ENCODE measurements at regions not wholly inside any gene's neighbourhood (a gene's known extent, or its start where the extent isn't known, plus 50 kb on each side); places are given as distances from the start of the nearest gene placed in this dataset.
"Not testable (repeated sequence)": the region's sequence is repeated elsewhere in the genome, so short reads cannot be mapped to it uniquely, and the experiment has no call there.

- DNase-seq = no peak
- intact Hi-C loops (cut with DNase I) = no loop called here
Observed at GRCh38 chr6:21739838-21740237, 146.3 kb downstream of the SOX4 start.

DNA sequence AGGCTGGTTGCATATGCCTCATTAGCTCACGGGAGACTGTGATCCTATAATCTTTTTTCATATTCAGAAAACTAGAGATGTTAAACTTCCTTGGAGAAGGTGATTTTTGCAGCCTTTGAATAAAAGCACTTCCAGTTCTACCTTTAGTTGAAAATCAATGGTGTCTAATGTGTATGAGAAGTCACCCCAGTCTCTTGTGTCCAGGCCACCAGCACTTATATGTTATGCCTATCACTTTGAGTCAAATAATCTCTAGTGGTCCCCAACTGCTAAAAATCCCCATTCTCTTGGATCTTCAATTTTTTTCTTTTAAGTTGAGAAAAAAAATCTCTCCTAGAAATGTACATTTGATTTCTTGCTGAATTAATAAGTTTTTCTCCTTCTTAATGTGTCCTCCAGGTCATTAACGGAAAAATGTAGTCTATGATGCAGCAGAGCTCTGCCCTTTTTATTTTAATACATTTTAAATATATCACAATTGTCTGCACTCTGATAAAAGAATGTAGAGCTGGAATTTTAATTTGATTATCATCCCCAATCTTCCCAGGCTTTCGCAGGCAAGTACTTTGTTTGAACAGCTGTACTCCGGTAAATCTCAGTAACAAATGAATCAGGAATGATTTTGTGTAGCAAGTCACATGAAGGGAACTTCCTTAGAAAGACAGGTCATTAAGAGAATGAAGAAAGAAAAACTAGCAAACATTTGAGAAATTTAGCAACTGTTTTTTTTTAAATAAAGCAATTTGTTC lies 147.0 kb downstream of the SOX4 start:
- no peak for DNase-seq
- intact Hi-C loops (cut with DNase I) = no loop called here

- peak in 1 of 42 donors; percentile 4 for DNase-seq
- intact Hi-C loops (cut with DNase I) = no loop called here
Observed at GRCh38 chr6:21741221-21742109, 147.9 kb downstream of the SOX4 start.

DNA sequence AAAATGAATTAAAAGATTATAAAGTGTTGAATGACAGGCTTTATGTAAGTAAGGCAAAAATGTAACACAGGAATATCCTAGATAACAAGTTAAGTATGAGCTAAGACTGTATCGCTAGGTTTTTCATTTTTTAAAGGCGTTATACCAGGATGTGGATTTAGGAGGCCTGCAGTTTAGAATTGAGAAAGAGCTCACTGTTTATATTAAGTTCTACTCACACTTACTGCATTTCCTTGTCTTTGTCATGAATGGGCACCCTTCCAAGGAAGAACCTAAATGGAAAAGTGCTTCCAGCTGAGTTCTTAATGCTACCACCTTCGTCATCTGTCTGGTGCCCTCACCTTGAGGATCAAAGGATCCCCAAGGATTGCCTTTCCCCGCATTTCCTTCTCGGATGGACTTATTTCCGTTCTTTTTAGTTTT lies 148.7 kb downstream of the SOX4 start:
- intact Hi-C loops (cut with DNase I) = no loop called here
- no peak for DNase-seq

DNA sequence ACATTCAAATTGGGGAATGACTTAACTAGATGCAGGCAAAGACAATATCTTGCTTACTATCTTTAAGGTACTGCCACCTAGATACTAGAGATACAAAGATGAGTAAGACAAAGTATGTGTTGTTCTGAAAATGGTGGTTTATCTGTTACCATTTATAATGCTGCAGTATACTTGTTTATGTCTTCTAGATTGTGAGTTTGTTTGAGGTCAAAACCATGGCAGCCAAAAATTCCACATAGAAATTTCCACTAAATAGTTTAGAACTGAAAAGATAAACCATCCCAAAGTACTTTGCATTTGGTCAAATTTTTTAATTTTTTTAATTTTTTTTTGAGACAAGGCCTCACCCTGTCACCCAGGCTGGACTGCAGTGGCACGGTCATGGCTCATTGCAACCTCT lies 150.8 kb downstream of the SOX4 start:
- intact Hi-C loops (cut with DNase I) = no loop called here

DNA sequence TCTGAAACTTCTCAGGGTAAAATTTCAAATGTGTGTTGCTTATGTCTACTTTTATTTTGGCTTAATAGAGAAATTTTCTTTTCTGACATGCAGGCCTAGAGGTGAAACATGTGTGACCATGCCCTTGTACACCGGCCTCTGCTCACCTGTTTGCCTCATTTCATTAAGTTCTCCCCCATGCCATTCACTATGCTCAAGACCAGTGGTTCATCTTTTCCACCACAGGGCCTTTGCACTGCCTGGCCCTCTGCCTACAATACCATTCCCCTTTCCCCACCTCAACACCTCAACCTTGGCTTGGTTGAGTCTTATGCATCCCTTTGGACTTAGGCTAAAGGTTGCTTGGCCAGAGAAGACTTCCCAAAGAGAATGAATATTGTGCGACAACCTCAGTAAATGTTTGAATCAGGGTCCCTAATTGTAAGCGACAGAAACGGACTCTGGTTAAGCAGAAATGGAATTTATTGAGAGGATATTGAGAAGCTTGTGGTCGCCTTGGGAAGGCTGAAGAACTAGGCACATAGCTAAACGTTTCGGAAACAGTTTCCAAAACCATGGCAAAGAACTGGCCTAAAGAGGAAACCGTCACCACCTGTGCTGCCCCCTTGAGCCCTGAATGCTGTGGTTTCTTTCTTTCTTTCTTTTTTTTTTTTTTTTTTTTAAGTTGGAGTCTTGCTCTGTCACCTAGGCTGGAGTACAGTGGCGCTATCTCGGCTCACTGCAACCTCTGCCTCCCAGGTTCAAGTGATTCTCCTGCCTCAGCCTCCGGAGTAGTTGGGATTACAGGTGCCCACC lies 152.2 kb downstream of the SOX4 start:
- intact Hi-C loops (cut with DNase I) = no loop called here
- DNase-seq = no peak

More for the DNA sequence above, 150.8 kb downstream of the SOX4 start:
- no peak for DNase-seq

DNA sequence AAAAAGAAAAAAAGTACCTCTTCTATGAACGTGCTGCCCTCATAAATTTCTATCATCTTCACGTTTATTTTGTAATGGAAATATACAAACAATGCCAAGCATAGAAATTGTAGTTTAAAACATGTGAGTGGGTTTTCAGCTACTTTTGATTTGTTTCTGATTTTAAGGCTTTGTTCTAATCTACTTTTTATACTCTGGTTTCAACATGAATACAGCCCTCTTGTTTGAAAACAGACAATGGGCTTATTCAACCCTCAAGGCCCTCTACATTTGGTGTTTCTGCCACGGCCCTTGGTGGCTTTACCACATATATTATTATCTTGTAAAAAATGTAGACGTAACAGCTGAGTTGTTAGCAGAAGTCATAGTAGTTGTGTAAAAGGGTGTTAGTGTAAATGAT lies 153.9 kb downstream of the SOX4 start:
- intact Hi-C loops (cut with DNase I) = no loop called here
- DNase-seq = peak in 6 of 42 donors; percentile 8 to 42 (median 24)

DNA sequence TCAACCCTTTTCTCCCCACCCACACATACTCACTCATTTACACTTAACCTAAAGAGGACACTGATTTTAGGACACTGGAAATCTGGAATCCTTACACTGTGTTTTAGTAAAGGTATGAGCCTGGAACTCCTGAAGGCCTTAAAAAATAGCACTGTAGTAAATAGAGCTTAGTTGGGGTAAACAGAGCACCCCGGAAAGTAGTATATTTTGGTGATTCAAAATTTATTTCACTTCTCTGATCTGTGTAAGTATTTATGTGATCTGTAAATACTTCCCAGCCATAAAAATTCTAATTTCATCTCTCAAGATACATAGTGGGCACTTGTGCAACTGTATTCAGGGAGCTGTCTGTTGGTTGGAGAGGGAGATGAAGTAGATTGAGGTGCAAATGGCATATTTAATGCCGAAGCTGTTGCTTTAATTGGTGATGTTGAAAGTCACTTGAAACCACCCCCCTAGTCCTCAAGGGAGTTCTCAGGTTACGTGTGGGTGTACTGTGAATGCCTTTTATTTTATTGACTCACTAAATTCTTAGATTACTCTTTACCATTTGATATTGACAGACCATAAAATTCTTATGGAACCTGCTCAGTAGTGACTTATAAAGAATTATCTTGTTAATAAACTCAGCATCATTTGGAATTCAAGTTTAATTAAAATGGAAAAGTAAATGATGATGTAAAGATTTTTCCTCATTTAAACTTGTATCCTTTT lies 154.9 kb downstream of the SOX4 start:
- DNase-seq = no peak
- intact Hi-C loops (cut with DNase I) = no loop called here

DNA sequence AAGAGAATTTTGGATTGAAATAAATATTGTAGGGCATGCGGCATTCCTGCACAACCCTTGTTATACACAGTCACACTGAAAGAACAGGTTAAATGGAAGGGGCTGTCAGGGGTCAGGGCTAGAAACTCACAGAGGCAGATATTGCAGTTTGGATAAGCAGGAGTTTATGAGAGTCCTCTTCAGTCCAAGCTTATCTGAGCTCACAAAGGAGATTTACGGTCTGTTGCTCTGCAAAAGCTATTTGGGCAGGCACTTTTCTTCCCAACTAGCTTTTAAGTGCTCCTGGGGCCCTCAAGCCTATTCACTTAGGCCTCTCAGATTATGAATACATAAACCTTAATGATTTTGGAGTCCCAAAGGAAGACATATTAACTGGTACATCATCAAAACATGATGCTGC lies 156.2 kb downstream of the SOX4 start:
- DNase-seq = no peak
- intact Hi-C loops (cut with DNase I) = no loop called here

- no peak for DNase-seq
- intact Hi-C loops (cut with DNase I) = no loop called here
Observed at GRCh38 chr6:21750575-21750974, 157.0 kb downstream of the SOX4 start.

- intact Hi-C loops (cut with DNase I) = no loop called here
- DNase-seq = no peak
Observed at GRCh38 chr6:21751608-21752007, 158.1 kb downstream of the SOX4 start.

DNA sequence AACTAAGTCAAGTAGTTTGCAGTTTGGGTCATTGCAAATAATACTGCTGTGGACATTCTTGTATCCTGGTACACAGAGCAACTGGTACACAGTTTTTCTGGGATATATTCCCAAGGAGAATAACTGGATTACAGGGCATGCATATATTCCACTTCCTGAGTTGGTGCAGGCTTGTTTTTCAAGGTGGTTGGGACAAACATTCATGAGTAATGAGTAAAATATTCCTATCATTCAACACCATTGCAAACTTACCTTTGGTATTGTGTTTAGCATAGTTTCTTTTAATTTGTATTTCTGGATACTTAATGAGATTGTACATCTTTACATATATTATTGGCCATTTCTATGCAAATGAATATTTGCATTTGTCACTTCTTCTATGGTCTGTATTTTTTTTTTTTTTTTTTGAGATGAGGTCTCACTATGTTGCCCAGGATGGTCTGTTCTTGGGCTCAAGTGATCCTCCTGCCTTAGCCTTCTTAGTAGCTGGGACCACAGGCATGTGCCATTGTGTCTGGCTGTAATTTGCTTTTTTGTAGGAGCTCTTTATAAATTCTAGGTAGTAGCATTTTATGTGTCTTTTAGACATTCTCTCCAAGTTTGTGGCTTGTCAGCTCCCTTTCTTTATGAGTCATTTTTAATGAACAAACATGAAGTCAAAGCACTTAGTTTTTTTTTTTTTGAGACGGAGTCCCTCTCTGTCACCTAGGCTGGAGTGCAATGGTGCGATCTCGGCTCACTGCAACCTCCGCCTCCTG lies 158.7 kb downstream of the SOX4 start:
- no peak for DNase-seq
- intact Hi-C loops (cut with DNase I) = no loop called here

- no peak for DNase-seq
- intact Hi-C loops (cut with DNase I) = no loop called here
Observed at GRCh38 chr6:21753241-21754108, 159.9 kb downstream of the SOX4 start.

DNA sequence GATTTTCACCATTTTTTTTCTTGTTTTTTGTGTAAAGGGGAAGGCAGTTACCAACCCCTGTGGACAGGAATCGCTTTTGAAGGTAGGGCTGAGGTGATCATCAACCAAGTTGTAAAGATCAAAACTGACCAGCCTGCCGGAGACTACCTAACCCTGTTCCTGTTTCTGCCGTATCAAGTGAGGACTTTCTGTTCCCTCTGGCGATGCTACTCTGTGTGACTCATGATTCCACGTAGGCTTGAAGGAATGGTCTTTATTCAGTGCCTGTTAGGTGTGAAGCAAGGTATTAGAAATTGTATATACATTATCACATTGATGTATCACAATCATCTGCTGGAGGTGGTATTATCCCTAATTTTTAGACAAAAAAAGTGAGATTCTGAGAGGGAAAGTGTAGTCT lies 161.3 kb downstream of the SOX4 start:
- DNase-seq = no peak
- intact Hi-C loops (cut with DNase I) = no loop called here

DNA sequence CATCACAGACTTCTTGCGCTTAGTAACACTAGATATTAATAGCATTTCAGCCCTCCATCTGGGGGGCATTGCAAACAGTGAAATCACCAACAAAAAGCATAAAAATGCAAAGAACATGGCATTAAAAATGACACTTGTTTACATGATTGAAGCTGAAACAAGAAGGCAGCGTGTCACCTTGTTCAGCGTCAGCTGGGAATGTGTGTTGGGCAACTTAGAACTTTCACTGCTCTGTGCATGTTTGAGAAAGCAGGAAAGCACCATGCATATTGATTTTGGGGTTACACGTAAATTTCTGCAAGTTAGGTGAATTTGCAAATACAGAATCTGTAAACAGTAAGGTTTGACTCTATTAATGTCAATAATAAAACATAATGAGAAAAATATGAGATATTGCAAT lies 162.9 kb downstream of the SOX4 start:
- intact Hi-C loops (cut with DNase I) = no loop called here
- DNase-seq = no peak

GRCh38 chr6:21757392-21757791 lies 163.8 kb downstream of the SOX4 start:
- intact Hi-C loops (cut with DNase I); DNase-seq: not testable (repeated sequence)

- DNase-seq = no peak
- intact Hi-C loops (cut with DNase I) = no loop called here
Observed at GRCh38 chr6:21759721-21760120, 166.2 kb downstream of the SOX4 start.

Measured in head of caudate nucleus (tissue), 42 donors.